ENCODE measurements at regions not wholly inside any gene's neighbourhood (a gene's known extent, or its start where the extent isn't known, plus 50 kb on each side); places are given as distances from the start of the nearest gene placed in this dataset.

DNA sequence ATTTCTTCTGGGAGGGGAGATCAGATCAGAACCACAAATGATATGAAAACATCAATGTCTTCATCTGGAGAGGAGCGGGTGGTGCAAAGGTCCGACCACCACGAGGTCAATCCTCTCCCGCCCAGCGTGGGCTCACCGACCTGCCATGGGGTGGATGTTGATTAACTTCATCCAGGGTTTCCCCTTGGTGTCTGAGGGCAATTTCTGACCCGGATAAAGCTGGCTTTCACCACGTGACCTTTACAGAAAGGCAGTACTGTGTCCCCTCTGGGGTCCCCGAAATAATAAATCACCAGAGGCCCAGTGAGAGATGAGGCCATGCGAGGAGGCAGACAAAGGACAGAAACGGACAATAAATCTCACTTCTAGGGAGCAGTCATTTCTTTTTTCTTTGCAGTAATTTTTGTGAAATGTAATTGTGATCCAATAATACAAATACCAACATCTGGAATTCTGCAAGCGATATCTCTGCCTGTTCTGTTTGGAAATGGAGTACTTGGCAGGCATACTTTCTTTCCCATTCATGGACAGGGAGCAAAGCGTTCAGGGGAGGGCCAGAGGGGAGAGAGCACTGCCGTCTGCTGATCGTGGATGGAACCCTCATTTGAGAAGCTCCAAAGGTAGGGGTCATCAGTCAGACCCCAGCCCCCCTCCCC is 55.1 kb upstream of the APCDD1L start:
- no peak for ATAC-seq (ENCODE audit: low read depth)
- ChIA-PET CTCF (no interaction called here), POLR2A (no interaction called here)
- Histone ChIP-seq H3K4me2 (replicated peaks; ENCODE audit: low read depth, low read length, poor library complexity, severe bottlenecking) (no peak overlapping the region), H4K20me1 (ENCODE audit: control insufficient read depth, insufficient read depth, low read length, poor library complexity, severe bottlenecking) (no peaks in the 10 kb centered on the region), H3K27ac (ENCODE audit: low read length in 2 of 2) (no peak overlapping the region), H3K4me1 (ENCODE audit: control insufficient read depth in 2 of 2, insufficient read depth in 2 of 2, low read length in 2 of 2) (no peaks in the 10 kb centered on the region), H3K4me3 (ENCODE audit: control extremely low read depth in 1 of 5, extremely low read depth in 1 of 5, insufficient read depth in 1 of 5, low read depth in 2 of 5, low read length in 4 of 5) (no peak overlapping the region), H3K9me3 (ENCODE audit: control extremely low read depth in 1 of 3, control insufficient read depth in 2 of 3, insufficient read depth in 1 of 3, low read length in 2 of 3) (no peaks in the 10 kb centered on the region), H2AFZ (ENCODE audit: insufficient read depth, low read depth, low read length, poor library complexity, severe bottlenecking) (no peak overlapping the region), H3K27me3 (replicated peaks in 1 of 4; ENCODE audit: control extremely low read depth in 1 of 4, control insufficient read depth in 3 of 4, insufficient read depth in 4 of 4, low read length in 3 of 4) (no peaks in the 10 kb centered on the region), H3K79me2 (ENCODE audit: control insufficient read depth, insufficient read depth, low read length) (no peaks in the 10 kb centered on the region), H3K9ac (ENCODE audit: low read length) (no peak overlapping the region), H3K36me3 (replicated peaks in 1 of 2; ENCODE audit: control extremely low read depth in 1 of 2, control insufficient read depth in 1 of 2, extremely low read depth in 1 of 2, insufficient read depth in 2 of 2, low read length in 1 of 2) (no peaks in the 10 kb centered on the region)
- H3K9me3 Mint-ChIP-seq (ENCODE audit: insufficient read depth): no peaks in the 10 kb centered on the region
- H3K27ac Mint-ChIP-seq: no peak overlapping the region
- no peak overlapping the region for H3K4me3 Mint-ChIP-seq
- DNase-seq: no peak
- 83% methylated on average over 12 of the region's 15 CpGs for WGBS (ENCODE audit: insufficient coverage)
- no peaks in the 10 kb centered on the region for H3K4me1 Mint-ChIP-seq
- intact Hi-C loops (cut with micrococcal nuclease): no loop called here
- TF ChIP-seq, protein P1, sequence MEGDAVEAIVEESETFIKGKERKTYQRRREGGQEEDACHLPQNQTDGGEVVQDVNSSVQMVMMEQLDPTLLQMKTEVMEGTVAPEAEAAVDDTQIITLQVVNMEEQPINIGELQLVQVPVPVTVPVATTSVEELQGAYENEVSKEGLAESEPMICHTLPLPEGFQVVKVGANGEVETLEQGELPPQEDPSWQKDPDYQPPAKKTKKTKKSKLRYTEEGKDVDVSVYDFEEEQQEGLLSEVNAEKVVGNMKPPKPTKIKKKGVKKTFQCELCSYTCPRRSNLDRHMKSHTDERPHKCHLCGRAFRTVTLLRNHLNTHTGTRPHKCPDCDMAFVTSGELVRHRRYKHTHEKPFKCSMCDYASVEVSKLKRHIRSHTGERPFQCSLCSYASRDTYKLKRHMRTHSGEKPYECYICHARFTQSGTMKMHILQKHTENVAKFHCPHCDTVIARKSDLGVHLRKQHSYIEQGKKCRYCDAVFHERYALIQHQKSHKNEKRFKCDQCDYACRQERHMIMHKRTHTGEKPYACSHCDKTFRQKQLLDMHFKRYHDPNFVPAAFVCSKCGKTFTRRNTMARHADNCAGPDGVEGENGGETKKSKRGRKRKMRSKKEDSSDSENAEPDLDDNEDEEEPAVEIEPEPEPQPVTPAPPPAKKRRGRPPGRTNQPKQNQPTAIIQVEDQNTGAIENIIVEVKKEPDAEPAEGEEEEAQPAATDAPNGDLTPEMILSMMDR (IDR thresholded peaks at IDR 0.05): no peak
- no peak for TF ChIP-seq EZH2 (IDR thresholded peaks at IDR 0.05; ENCODE audit: borderline replicate concordance, insufficient read depth, low read depth, low read length, poor library complexity, severe bottlenecking)
- peaks cover 29% of the 10 kb centered on the region for H3K27me3 Mint-ChIP-seq

DNA sequence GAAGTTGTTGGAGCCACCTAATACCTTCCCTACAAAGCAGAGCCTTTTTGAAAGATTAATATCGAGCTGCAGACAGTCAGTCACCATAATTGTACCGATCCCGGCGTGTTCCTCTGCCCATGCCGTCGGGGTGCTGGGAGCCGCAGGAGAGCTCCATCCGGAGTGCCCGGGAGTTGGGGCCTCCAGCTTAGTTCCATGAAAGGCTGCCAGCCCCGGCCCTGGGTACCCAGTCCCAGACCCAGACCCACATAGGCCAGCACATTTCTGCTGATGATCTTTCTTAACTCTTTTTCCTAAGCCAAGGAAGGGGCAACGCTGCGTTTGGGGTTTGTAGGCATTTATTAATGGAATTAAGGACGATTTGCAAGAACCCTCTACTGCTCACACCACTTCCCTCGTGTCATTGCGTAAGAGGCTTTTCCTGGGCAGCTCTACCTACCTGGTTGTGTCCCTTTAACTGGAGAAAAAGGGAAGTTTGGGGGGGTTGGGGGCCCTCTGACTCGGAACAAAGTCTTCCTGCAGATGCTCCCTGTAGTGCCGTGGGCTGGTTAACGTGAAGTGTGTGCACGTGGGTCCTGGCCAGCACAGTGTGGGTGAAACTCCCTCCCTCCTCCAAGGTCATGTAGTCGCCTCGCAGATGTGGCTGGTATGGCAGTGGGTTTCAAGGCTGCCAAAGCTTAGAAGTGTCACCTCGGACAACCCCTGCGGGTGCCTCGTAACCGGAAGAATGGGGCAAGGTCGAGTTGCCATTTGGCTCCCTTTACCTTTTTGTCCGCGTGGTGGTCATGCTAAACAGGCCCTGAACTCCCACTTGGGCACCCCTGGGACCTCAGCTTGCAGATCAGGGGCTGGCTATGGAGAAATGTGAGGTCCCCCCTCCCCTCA is 54.3 kb upstream of the APCDD1L start:
- Histone ChIP-seq H3K36me3 (replicated peaks in 1 of 2; ENCODE audit: control extremely low read depth in 1 of 2, control insufficient read depth in 1 of 2, extremely low read depth in 1 of 2, insufficient read depth in 2 of 2, low read length in 1 of 2) (no peaks in the 10 kb centered on the region), H3K27ac (ENCODE audit: low read length in 2 of 2) (no peak overlapping the region), H3K79me2 (ENCODE audit: control insufficient read depth, insufficient read depth, low read length) (no peaks in the 10 kb centered on the region), H3K4me2 (replicated peaks; ENCODE audit: low read depth, low read length, poor library complexity, severe bottlenecking) (no peak overlapping the region), H2AFZ (ENCODE audit: insufficient read depth, low read depth, low read length, poor library complexity, severe bottlenecking) (no peak overlapping the region), H3K27me3 (replicated peaks in 1 of 4; ENCODE audit: control extremely low read depth in 1 of 4, control insufficient read depth in 3 of 4, insufficient read depth in 4 of 4, low read length in 3 of 4) (no peaks in the 10 kb centered on the region), H3K4me1 (ENCODE audit: control insufficient read depth in 2 of 2, insufficient read depth in 2 of 2, low read length in 2 of 2) (no peaks in the 10 kb centered on the region), H3K9ac (ENCODE audit: low read length) (no peak overlapping the region), H4K20me1 (ENCODE audit: control insufficient read depth, insufficient read depth, low read length, poor library complexity, severe bottlenecking) (no peaks in the 10 kb centered on the region), H3K9me3 (ENCODE audit: control extremely low read depth in 1 of 3, control insufficient read depth in 2 of 3, insufficient read depth in 1 of 3, low read length in 2 of 3) (no peaks in the 10 kb centered on the region), H3K4me3 (ENCODE audit: control extremely low read depth in 1 of 5, extremely low read depth in 1 of 5, insufficient read depth in 1 of 5, low read depth in 2 of 5, low read length in 4 of 5) (no peak overlapping the region)
- CTCF ChIA-PET: no interaction called here
- H3K27me3 Mint-ChIP-seq: peaks cover 23% of the 10 kb centered on the region
- intact Hi-C loops (cut with micrococcal nuclease): no loop called here
- TF ChIP-seq EZH2 (IDR thresholded peaks at IDR 0.05; ENCODE audit: borderline replicate concordance, insufficient read depth, low read depth, low read length, poor library complexity, severe bottlenecking): no peak
- TF ChIP-seq, protein P1 (IDR thresholded peaks at IDR 0.05): no peak
- POLR2A ChIA-PET: no interaction called here
- no peak overlapping the region for H3K27ac Mint-ChIP-seq
- 73% methylated on average over 21 of the region's 28 CpGs for WGBS (ENCODE audit: insufficient coverage)
- no peaks in the 10 kb centered on the region for H3K4me1 Mint-ChIP-seq
- H3K4me3 Mint-ChIP-seq: no peak overlapping the region
- ATAC-seq (ENCODE audit: low read depth) (no peak), DNase-seq (no peak)
- no peaks in the 10 kb centered on the region for H3K9me3 Mint-ChIP-seq (ENCODE audit: insufficient read depth)
